DMS 273 (cell line): ENCODE measurements at regions not wholly inside any gene's neighbourhood (a gene's known extent, or its start where the extent isn't known, plus 50 kb on each side); places are given as distances from the start of the nearest gene placed in this dataset.
"Not testable (repeated sequence)": the region's sequence is repeated elsewhere in the genome, so short reads cannot be mapped to it uniquely, and the experiment has no call there.

Experiments
- DNase-seq: peaks from one replicate; lab custom pipeline; 2025; ENCODE audit not compliant: unreplicated experiment; lab: John Stamatoyannopoulos, UW

GRCh38 chrX:9372866-9373265 is 92.0 kb upstream of the TBL1X start:
- DNase-seq, result no peak

- no peak for DNase-seq
These were observed 91.1 kb upstream of the TBL1X start for GRCh38 chrX:9373789-9374188.

- no peak for DNase-seq
These were observed 90.3 kb upstream of the TBL1X start for GRCh38 chrX:9374555-9374954.

GRCh38 chrX:9376111-9376510 is 88.7 kb upstream of the TBL1X start:
- DNase-seq, result no peak

GRCh38 chrX:9377216-9377615 is 87.6 kb upstream of the TBL1X start:
- DNase-seq, result not testable (repeated sequence)

- no peak for DNase-seq
These were observed 85.7 kb upstream of the TBL1X start for GRCh38 chrX:9378980-9379696.

GRCh38 chrX:9379697-9380551 is 84.9 kb upstream of the TBL1X start:
- DNase-seq, result no peak

- no peak for DNase-seq
These were observed 81.2 kb upstream of the TBL1X start for GRCh38 chrX:9383655-9384054.

- no peak for DNase-seq
These were observed 76.4 kb upstream of the TBL1X start for GRCh38 chrX:9388450-9388849.

- no peak for DNase-seq
These were observed 74.7 kb upstream of the TBL1X start for GRCh38 chrX:9390121-9390520.

GRCh38 chrX:9390693-9391368 is 74.0 kb upstream of the TBL1X start:
- no peak for DNase-seq

- DNase-seq, result no peak
These were observed 72.4 kb upstream of the TBL1X start for GRCh38 chrX:9392445-9392844.

- no peak for DNase-seq
These were observed 71.3 kb upstream of the TBL1X start for GRCh38 chrX:9393571-9393970.

GRCh38 chrX:9394212-9394611 is 70.6 kb upstream of the TBL1X start:
- DNase-seq, result no peak

GRCh38 chrX:9396930-9397329 is 67.9 kb upstream of the TBL1X start:
- DNase-seq, result no peak

GRCh38 chrX:9401051-9401450 is 63.8 kb upstream of the TBL1X start:
- peak; percentile 69 for DNase-seq

GRCh38 chrX:9403374-9403773 is 61.5 kb upstream of the TBL1X start:
- no peak for DNase-seq

GRCh38 chrX:9405635-9406034 is 59.2 kb upstream of the TBL1X start:
- not testable (repeated sequence) for DNase-seq

GRCh38 chrX:9410889-9411288 is 54.0 kb upstream of the TBL1X start:
- not testable (repeated sequence) for DNase-seq

GRCh38 chrX:9411682-9412081 is 53.2 kb upstream of the TBL1X start:
- not testable (repeated sequence) for DNase-seq

GRCh38 chrX:9414416-9414815 is 50.4 kb upstream of the TBL1X start:
- DNase-seq, result no peak
